Endothelial cell of umbilical vein (primary cell): ENCODE measurements at regions not wholly inside any gene's neighbourhood (a gene's known extent, or its start where the extent isn't known, plus 50 kb on each side); places are given as distances from the start of the nearest gene placed in this dataset.

Experiments used
- CTCF ChIP-seq, 2 donors: IDR thresholded peaks; 1 replicate in 1 of 2; 2 replicates in 1 of 2; pipeline ENCODE4 v1.5.1; 2011; ENCODE audit warnings: low read length in 2 of 2, mild to moderate bottlenecking in 2 of 2, moderate library complexity in 2 of 2, control low read depth in 1 of 2, inconsistent platforms in 1 of 2, low read depth in 1 of 2; ENCODE audit not compliant: insufficient read depth in 1 of 2; ENCODE audit errors: extremely low read depth in 1 of 2
- EZH2 ChIP-seq: IDR thresholded peaks from 2 replicates; pipeline ENCODE4 v1.6.1; 2012; ENCODE audit warnings: borderline replicate concordance, low read depth, mild to moderate bottlenecking, moderate library complexity, low read length, inconsistent platforms; ENCODE audit not compliant: severe bottlenecking
- GATA2 ChIP-seq: IDR thresholded peaks from 2 replicates; pipeline ENCODE4 v1.7.0; 2011; ENCODE audit warnings: low read depth, mild to moderate bottlenecking, moderate library complexity, mixed read lengths, low read length; ENCODE audit not compliant: insufficient read length, insufficient read depth
- MAX ChIP-seq: IDR thresholded peaks from 2 replicates; pipeline ENCODE4 v1.6.1; 2011; ENCODE audit not compliant: insufficient read depth, insufficient read length
- MYC ChIP-seq: IDR thresholded peaks from one replicate; pipeline ENCODE4 v1.6.1; 2011; ENCODE audit warnings: mild to moderate bottlenecking, low read depth, low read length
- POLR2A ChIP-seq: IDR thresholded peaks from 2 replicates; pipeline ENCODE4 v1.6.1; 2012; ENCODE audit warnings: low read depth, mild to moderate bottlenecking, control low read depth, low read length
- POLR2AphosphoS5 ChIP-seq: IDR thresholded peaks from 2 replicates; pipeline ENCODE4 v1.6.1; 2012; ENCODE audit warnings: low read depth, mild to moderate bottlenecking, control low read depth, low read length, moderate library complexity; ENCODE audit not compliant: insufficient read depth

- TF ChIP-seq CTCF (IDR thresholded peaks at IDR 0.05; ENCODE audit: extremely low read depth in 1 of 2, insufficient read depth in 1 of 2, low read depth in 1 of 2, low read length in 2 of 2) (no peak), EZH2 (no peak), POLR2AphosphoS5 (no peak), POLR2A (no peak), MAX (no peak), MYC (no peak), GATA2 (no peak)
Observed at GRCh38 chr14:75343911-75344310, 65.3 kb downstream of the FOS start.
